CMK (cell line): ENCODE measurements at regions not wholly inside any gene's neighbourhood (a gene's known extent, or its start where the extent isn't known, plus 50 kb on each side); places are given as distances from the start of the nearest gene placed in this dataset.

Source experiments
- DNase-seq: peaks from one replicate; pipeline ENCODE4 v3.0.0-alpha.2; 2010; ENCODE audit warnings: low read depth

GRCh38 chr20:6209093-6209492, 86.3 kb upstream of the FERMT1 start:
- no peak for DNase-seq

GRCh38 chr20:6200092-6200491, 77.3 kb upstream of the FERMT1 start:
- no peak for DNase-seq

- DNase-seq, result no peak
Observed at GRCh38 chr20:6185268-6185667, 62.4 kb upstream of the FERMT1 start.

- no peak for DNase-seq
Observed at GRCh38 chr20:6184086-6184485, 61.3 kb upstream of the FERMT1 start.

- DNase-seq, result no peak
Observed at GRCh38 chr20:6180531-6180930, 57.7 kb upstream of the FERMT1 start.

- DNase-seq, result no peak
Observed at GRCh38 chr20:6178537-6178936, 55.7 kb upstream of the FERMT1 start.

- DNase-seq, result no peak
Observed at GRCh38 chr20:6173481-6173880, 50.7 kb upstream of the FERMT1 start.
